DND-41 (cell line): ENCODE measurements at regions not wholly inside any gene's neighbourhood (a gene's known extent, or its start where the extent isn't known, plus 50 kb on each side); places are given as distances from the start of the nearest gene placed in this dataset.

Source experiments
- ATAC-seq: fragments of 200-7000 bp; cut with Tn5 transposase; 3 replicates; pipeline ENCODE4 v1.9.1; 2021; ENCODE audit warnings: low read depth; ENCODE audit not compliant: insufficient read depth
- DNase-seq: peaks from one replicate; pipeline ENCODE4 v3.0.0-alpha.2; 2020
- H2AFZ ChIP-seq: 2 replicates; pipeline ENCODE4 v1.6.0; 2012; ENCODE audit warnings: low read depth, low read length
- H3K27ac ChIP-seq: 2 replicates; pipeline ENCODE4 v1.5.1; 2012; ENCODE audit warnings: low read length, inconsistent platforms
- H3K27me3 ChIP-seq: fragments of 200-600 bp; sonication (generic); 2 replicates; pipeline ENCODE4 v1.6.0; 2012; ENCODE audit warnings: low read length, mild to moderate bottlenecking, inconsistent platforms; ENCODE audit not compliant: insufficient read depth, poor library complexity
- H3K36me3 ChIP-seq: 2 replicates; pipeline ENCODE4 v1.5.1; 2012; ENCODE audit warnings: low read length, inconsistent platforms; ENCODE audit not compliant: insufficient read depth
- H3K4me1 ChIP-seq: 2 replicates; pipeline ENCODE4 v1.5.1; 2012; ENCODE audit warnings: mild to moderate bottlenecking, low read length; ENCODE audit not compliant: insufficient read depth
- H3K4me2 ChIP-seq: 2 replicates; pipeline ENCODE4 v1.6.0; 2012; ENCODE audit warnings: mild to moderate bottlenecking, moderate library complexity, low read length, inconsistent platforms; ENCODE audit not compliant: insufficient read depth
- H3K4me3 ChIP-seq, 2 experiments: fragments of 200-600 bp in 1 of 2; shearing (Covaris generic) in 1 of 2; 2 replicates each; pipeline ENCODE4 v1.5.1; 2012 to 2016; ENCODE audit warnings: inconsistent platforms in 2 of 2, low read length in 2 of 2, mild to moderate bottlenecking in 2 of 2, low read depth in 1 of 2, moderate library complexity in 1 of 2
- H3K79me2 ChIP-seq: 2 replicates; pipeline ENCODE4 v1.6.0; 2012; ENCODE audit warnings: low read length, inconsistent platforms; ENCODE audit not compliant: insufficient read depth
- H3K9ac ChIP-seq: 2 replicates; pipeline ENCODE4 v1.6.0; 2012; ENCODE audit warnings: low read depth, mild to moderate bottlenecking, inconsistent platforms, low read length, moderate library complexity
- H3K9me3 ChIP-seq: 2 replicates; pipeline ENCODE4 v1.5.1; 2012; ENCODE audit warnings: low read length, moderate library complexity, mild to moderate bottlenecking, inconsistent platforms; ENCODE audit not compliant: insufficient read depth, severe bottlenecking
- H4K20me1 ChIP-seq: 2 replicates; pipeline ENCODE4 v1.6.0; 2012; ENCODE audit warnings: low read length; ENCODE audit not compliant: insufficient read depth
- EZH2 ChIP-seq: IDR thresholded peaks from 3 replicates; pipeline ENCODE4 v1.6.1; 2012; ENCODE audit warnings: borderline replicate concordance, low read depth, mild to moderate bottlenecking, moderate library complexity, low read length, inconsistent platforms; ENCODE audit not compliant: severe bottlenecking
- TF ChIP-seq, protein P1 (sequence below): IDR thresholded peaks from 2 replicates; pipeline ENCODE4 v1.5.1; 2012; ENCODE audit warnings: borderline replicate concordance, low read length, moderate library complexity, mild to moderate bottlenecking; ENCODE audit not compliant: poor library complexity, severe bottlenecking; ENCODE audit errors: extremely low read depth

DNA sequence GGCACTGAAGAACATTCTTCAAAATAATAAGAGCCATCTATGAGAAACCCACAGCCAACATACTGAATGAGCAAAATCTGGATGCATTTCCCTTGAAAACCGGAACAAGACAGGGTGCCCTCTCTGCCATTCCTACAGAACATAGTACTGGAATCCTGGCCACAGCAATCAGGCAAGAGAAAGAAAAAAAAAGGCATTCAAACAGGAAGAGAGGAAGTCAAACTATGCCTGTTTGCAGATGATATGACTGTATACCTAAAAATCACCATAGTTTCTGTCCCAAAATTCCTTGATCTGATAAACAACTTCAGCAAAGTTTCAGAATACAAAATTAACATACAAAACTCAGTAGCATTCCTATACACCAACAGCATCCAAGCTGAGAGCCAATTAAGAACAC is 119.5 kb upstream of the PARD3B start:
- TF ChIP-seq EZH2: no peak
- TF ChIP-seq, protein P1, sequence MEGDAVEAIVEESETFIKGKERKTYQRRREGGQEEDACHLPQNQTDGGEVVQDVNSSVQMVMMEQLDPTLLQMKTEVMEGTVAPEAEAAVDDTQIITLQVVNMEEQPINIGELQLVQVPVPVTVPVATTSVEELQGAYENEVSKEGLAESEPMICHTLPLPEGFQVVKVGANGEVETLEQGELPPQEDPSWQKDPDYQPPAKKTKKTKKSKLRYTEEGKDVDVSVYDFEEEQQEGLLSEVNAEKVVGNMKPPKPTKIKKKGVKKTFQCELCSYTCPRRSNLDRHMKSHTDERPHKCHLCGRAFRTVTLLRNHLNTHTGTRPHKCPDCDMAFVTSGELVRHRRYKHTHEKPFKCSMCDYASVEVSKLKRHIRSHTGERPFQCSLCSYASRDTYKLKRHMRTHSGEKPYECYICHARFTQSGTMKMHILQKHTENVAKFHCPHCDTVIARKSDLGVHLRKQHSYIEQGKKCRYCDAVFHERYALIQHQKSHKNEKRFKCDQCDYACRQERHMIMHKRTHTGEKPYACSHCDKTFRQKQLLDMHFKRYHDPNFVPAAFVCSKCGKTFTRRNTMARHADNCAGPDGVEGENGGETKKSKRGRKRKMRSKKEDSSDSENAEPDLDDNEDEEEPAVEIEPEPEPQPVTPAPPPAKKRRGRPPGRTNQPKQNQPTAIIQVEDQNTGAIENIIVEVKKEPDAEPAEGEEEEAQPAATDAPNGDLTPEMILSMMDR: no peak
- Histone ChIP-seq H3K36me3 (no peaks in the 10 kb centered on the region), H3K9me3 (no peaks in the 10 kb centered on the region), H3K4me2 (no peak overlapping the region), H2AFZ (no peak overlapping the region), H3K27ac (no peak overlapping the region), H4K20me1 (no peaks in the 10 kb centered on the region), H3K27me3 (no peaks in the 10 kb centered on the region), H3K4me1 (no peaks in the 10 kb centered on the region), H3K9ac (no peak overlapping the region), H3K79me2 (no peaks in the 10 kb centered on the region), H3K4me3 (no peak overlapping the region)
- no peak for DNase-seq
- no peak for ATAC-seq

DNA sequence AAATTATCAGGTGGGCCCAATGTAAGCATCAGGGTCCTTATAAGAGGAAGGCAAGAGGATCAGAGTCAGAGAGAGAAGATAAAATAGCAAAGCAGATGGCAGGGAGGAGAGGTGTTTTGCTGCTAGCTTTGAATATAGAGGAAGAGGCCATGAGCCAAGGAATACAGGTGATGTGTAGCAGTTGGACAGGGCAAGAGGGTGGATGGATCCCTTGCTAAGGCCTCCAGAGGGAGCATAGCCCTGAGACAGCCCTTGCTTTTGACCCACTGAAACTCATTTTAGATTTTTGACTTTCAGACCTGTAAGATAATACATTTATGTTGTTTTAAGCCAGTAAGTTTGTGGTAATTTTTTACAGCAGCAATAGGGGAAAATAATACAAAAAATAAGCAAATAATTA is 116.6 kb upstream of the PARD3B start:
- no peaks in the 10 kb centered on the region for H4K20me1 ChIP-seq
- H3K4me1 ChIP-seq: no peaks in the 10 kb centered on the region
- no peaks in the 10 kb centered on the region for H3K27me3 ChIP-seq
- no peaks in the 10 kb centered on the region for H3K9me3 ChIP-seq
- no peak overlapping the region for H3K4me3 ChIP-seq
- ATAC-seq (no peak), DNase-seq (no peak)
- no peaks in the 10 kb centered on the region for H3K36me3 ChIP-seq
- H3K27ac ChIP-seq: no peak overlapping the region
- no peak overlapping the region for H3K9ac ChIP-seq
- TF ChIP-seq, protein P1: no peak
- TF ChIP-seq EZH2: no peak
- no peak overlapping the region for H3K4me2 ChIP-seq
- no peaks in the 10 kb centered on the region for H3K79me2 ChIP-seq
- no peak overlapping the region for H2AFZ ChIP-seq

DNA sequence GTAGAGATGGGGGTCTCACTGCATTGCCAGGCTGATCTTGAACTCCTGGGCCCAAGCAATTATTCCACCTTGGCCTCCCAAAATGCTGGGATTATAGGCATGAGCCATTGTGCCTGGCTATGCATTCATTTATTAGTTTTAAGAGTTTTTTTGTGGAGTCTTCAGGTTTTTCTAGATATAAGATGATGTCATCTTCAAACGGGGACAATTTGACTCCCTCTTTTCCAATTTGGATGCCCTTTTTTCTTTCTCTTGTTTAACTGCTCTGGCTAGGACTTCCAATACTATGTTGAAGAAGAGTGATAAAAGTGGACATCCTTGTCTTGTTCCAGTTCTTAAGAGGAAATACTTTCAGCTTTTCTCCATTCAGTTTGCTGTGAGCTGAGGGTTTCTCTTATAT is 113.7 kb upstream of the PARD3B start:
- no peaks in the 10 kb centered on the region for H3K4me1 ChIP-seq
- no peak overlapping the region for H3K27ac ChIP-seq
- no peaks in the 10 kb centered on the region for H3K36me3 ChIP-seq
- H4K20me1 ChIP-seq: no peaks in the 10 kb centered on the region
- ATAC-seq (no peak), DNase-seq (no peak)
- no peak overlapping the region for H2AFZ ChIP-seq
- H3K4me2 ChIP-seq: no peak overlapping the region
- H3K9me3 ChIP-seq: no peaks in the 10 kb centered on the region
- no peaks in the 10 kb centered on the region for H3K79me2 ChIP-seq
- no peak overlapping the region for H3K4me3 ChIP-seq
- TF ChIP-seq, protein P1: no peak
- TF ChIP-seq EZH2: no peak
- H3K27me3 ChIP-seq: no peaks in the 10 kb centered on the region
- no peak overlapping the region for H3K9ac ChIP-seq

DNA sequence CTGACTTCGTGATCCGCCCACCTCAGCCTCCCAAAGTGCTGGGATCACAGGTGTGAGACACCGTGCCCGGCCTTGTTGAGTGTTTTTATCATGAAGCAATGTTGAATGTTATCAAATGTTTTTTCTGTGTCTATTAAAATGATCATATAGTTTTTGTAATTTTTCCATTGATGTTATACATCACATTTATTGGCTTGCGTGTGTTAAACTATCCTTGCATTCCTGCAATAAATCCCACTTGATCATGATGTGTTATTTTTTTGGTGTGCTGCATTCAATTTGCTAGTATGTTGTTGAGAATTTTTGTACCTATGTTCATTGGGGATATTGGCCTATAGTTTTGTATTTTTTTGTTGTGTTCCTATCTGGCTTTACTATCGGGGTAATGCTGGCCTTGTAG is 113.1 kb upstream of the PARD3B start:
- H4K20me1 ChIP-seq: no peaks in the 10 kb centered on the region
- no peak overlapping the region for H3K4me2 ChIP-seq
- TF ChIP-seq EZH2: no peak
- TF ChIP-seq, protein P1: no peak
- ATAC-seq (no peak), DNase-seq (no peak)
- H3K4me3 ChIP-seq: no peak overlapping the region
- H3K9me3 ChIP-seq: no peaks in the 10 kb centered on the region
- H3K9ac ChIP-seq: no peak overlapping the region
- no peaks in the 10 kb centered on the region for H3K4me1 ChIP-seq
- no peaks in the 10 kb centered on the region for H3K36me3 ChIP-seq
- H3K79me2 ChIP-seq: no peaks in the 10 kb centered on the region
- H3K27me3 ChIP-seq: no peaks in the 10 kb centered on the region
- no peak overlapping the region for H3K27ac ChIP-seq
- H2AFZ ChIP-seq: no peak overlapping the region
